ENCODE measurements at regions not wholly inside any gene's neighbourhood (a gene's known extent, or its start where the extent isn't known, plus 50 kb on each side); places are given as distances from the start of the nearest gene placed in this dataset.

- no peaks in the 10 kb centered on the region for H3K9me3 ChIP-seq (ENCODE audit: control insufficient read depth, insufficient read depth, low read depth, low read length)
- H2AFZ ChIP-seq (ENCODE audit: low read length) = no peak overlapping the region
- H3K36me3 ChIP-seq (ENCODE audit: control insufficient read depth, insufficient read depth, low read length) = no peaks in the 10 kb centered on the region
- no peak for DNase-seq (ENCODE audit: low read depth in 2 of 2)
- no peak for TF ChIP-seq EZH2 (IDR thresholded peaks at IDR 0.05; ENCODE audit: low read length, missing control alignments)
- no peak for TF ChIP-seq CTCF (conservative IDR thresholded peaks at IDR 0.05 in 1 of 2, IDR thresholded peaks at IDR 0.05 in 1 of 2; ENCODE audit: low read depth in 1 of 2, low read length in 2 of 2)
- H3K79me2 ChIP-seq (ENCODE audit: control insufficient read depth, insufficient read depth, low read length) = no peaks in the 10 kb centered on the region
- H3K9ac ChIP-seq (ENCODE audit: insufficient read depth, low read length) = no peak overlapping the region
- H3K4me3 ChIP-seq (replicated peaks in 1 of 4; ENCODE audit: control extremely low read depth in 1 of 4, insufficient read depth in 1 of 4, low read depth in 3 of 4, low read length in 4 of 4) = no peak overlapping the region
- no peak overlapping the region for H3K4me2 ChIP-seq (ENCODE audit: extremely low read depth, insufficient read depth, low read length)
- no peak overlapping the region for H3K27ac ChIP-seq (ENCODE audit: insufficient read depth, low read length)
- peaks cover 3% of the 10 kb centered on the region for H3K27me3 ChIP-seq (ENCODE audit: control insufficient read depth, insufficient read depth, low read length)
- no peaks in the 10 kb centered on the region for H3K4me1 ChIP-seq (ENCODE audit: control insufficient read depth, extremely low read depth, insufficient read depth, low read length)
- H4K20me1 ChIP-seq (ENCODE audit: control insufficient read depth, extremely low read depth, insufficient read depth, low read length) = no peaks in the 10 kb centered on the region
These were observed 100.0 kb upstream of the DBX1 start for GRCh38 chr11:20260307-20260706.

- Histone ChIP-seq H3K27me3 (ENCODE audit: control insufficient read depth, insufficient read depth, low read length) (peaks cover 3% of the 10 kb centered on the region), H4K20me1 (ENCODE audit: control insufficient read depth, extremely low read depth, insufficient read depth, low read length) (no peaks in the 10 kb centered on the region), H3K79me2 (ENCODE audit: control insufficient read depth, insufficient read depth, low read length) (no peaks in the 10 kb centered on the region), H3K4me2 (ENCODE audit: extremely low read depth, insufficient read depth, low read length) (no peak overlapping the region), H3K4me1 (ENCODE audit: control insufficient read depth, extremely low read depth, insufficient read depth, low read length) (no peaks in the 10 kb centered on the region), H2AFZ (ENCODE audit: low read length) (no peak overlapping the region), H3K4me3 (replicated peaks in 1 of 4; ENCODE audit: control extremely low read depth in 1 of 4, insufficient read depth in 1 of 4, low read depth in 3 of 4, low read length in 4 of 4) (no peak overlapping the region), H3K9ac (ENCODE audit: insufficient read depth, low read length) (no peak overlapping the region), H3K27ac (ENCODE audit: insufficient read depth, low read length) (no peak overlapping the region), H3K9me3 (ENCODE audit: control insufficient read depth, insufficient read depth, low read depth, low read length) (no peaks in the 10 kb centered on the region), H3K36me3 (ENCODE audit: control insufficient read depth, insufficient read depth, low read length) (no peaks in the 10 kb centered on the region)
- peak in 1 of 2 donors; percentile 21 for DNase-seq (ENCODE audit: low read depth in 2 of 2)
- TF ChIP-seq EZH2 (IDR thresholded peaks at IDR 0.05; ENCODE audit: low read length, missing control alignments) = no peak
- no peak for TF ChIP-seq CTCF (conservative IDR thresholded peaks at IDR 0.05 in 1 of 2, IDR thresholded peaks at IDR 0.05 in 1 of 2; ENCODE audit: low read depth in 1 of 2, low read length in 2 of 2)
These were observed 99.2 kb upstream of the DBX1 start for GRCh38 chr11:20259506-20259905.

- no peak overlapping the region for H3K27ac ChIP-seq (ENCODE audit: insufficient read depth, low read length)
- no peaks in the 10 kb centered on the region for H3K4me1 ChIP-seq (ENCODE audit: control insufficient read depth, extremely low read depth, insufficient read depth, low read length)
- DNase-seq (ENCODE audit: low read depth in 2 of 2) = no peak
- H4K20me1 ChIP-seq (ENCODE audit: control insufficient read depth, extremely low read depth, insufficient read depth, low read length) = no peaks in the 10 kb centered on the region
- no peak overlapping the region for H3K9ac ChIP-seq (ENCODE audit: insufficient read depth, low read length)
- H3K4me2 ChIP-seq (ENCODE audit: extremely low read depth, insufficient read depth, low read length) = no peak overlapping the region
- TF ChIP-seq CTCF (conservative IDR thresholded peaks at IDR 0.05 in 1 of 2, IDR thresholded peaks at IDR 0.05 in 1 of 2; ENCODE audit: low read depth in 1 of 2, low read length in 2 of 2) = no peak
- no peak for TF ChIP-seq EZH2 (IDR thresholded peaks at IDR 0.05; ENCODE audit: low read length, missing control alignments)
- H3K27me3 ChIP-seq (ENCODE audit: control insufficient read depth, insufficient read depth, low read length) = peaks cover 3% of the 10 kb centered on the region
- H3K79me2 ChIP-seq (ENCODE audit: control insufficient read depth, insufficient read depth, low read length) = no peaks in the 10 kb centered on the region
- H3K9me3 ChIP-seq (ENCODE audit: control insufficient read depth, insufficient read depth, low read depth, low read length) = no peaks in the 10 kb centered on the region
- H3K36me3 ChIP-seq (ENCODE audit: control insufficient read depth, insufficient read depth, low read length) = no peaks in the 10 kb centered on the region
- H3K4me3 ChIP-seq (replicated peaks in 1 of 4; ENCODE audit: control extremely low read depth in 1 of 4, insufficient read depth in 1 of 4, low read depth in 3 of 4, low read length in 4 of 4) = no peak overlapping the region
- H2AFZ ChIP-seq (ENCODE audit: low read length) = no peak overlapping the region
These were observed 98.2 kb upstream of the DBX1 start for GRCh38 chr11:20258376-20258895.

All from fibroblast of lung (primary cell).